ENCODE measurements at regions not wholly inside any gene's neighbourhood (a gene's known extent, or its start where the extent isn't known, plus 50 kb on each side); places are given as distances from the start of the nearest gene placed in this dataset.

- TF ChIP-seq, protein P1, sequence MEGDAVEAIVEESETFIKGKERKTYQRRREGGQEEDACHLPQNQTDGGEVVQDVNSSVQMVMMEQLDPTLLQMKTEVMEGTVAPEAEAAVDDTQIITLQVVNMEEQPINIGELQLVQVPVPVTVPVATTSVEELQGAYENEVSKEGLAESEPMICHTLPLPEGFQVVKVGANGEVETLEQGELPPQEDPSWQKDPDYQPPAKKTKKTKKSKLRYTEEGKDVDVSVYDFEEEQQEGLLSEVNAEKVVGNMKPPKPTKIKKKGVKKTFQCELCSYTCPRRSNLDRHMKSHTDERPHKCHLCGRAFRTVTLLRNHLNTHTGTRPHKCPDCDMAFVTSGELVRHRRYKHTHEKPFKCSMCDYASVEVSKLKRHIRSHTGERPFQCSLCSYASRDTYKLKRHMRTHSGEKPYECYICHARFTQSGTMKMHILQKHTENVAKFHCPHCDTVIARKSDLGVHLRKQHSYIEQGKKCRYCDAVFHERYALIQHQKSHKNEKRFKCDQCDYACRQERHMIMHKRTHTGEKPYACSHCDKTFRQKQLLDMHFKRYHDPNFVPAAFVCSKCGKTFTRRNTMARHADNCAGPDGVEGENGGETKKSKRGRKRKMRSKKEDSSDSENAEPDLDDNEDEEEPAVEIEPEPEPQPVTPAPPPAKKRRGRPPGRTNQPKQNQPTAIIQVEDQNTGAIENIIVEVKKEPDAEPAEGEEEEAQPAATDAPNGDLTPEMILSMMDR (IDR thresholded peaks at IDR 0.05; ENCODE audit: poor library complexity, severe bottlenecking): no peak
- TF ChIP-seq EZH2 (IDR thresholded peaks at IDR 0.05; ENCODE audit: borderline replicate concordance, insufficient read depth, low read length, poor library complexity, severe bottlenecking) (no peak), SMC3 (conservative IDR thresholded peaks at IDR 0.05; ENCODE audit: poor library complexity) (no peak), POLR2AphosphoS5 (IDR thresholded peaks at IDR 0.05) (no peak), MXI1 (conservative IDR thresholded peaks at IDR 0.05; ENCODE audit: poor library complexity, severe bottlenecking) (no peak), EP300 (conservative IDR thresholded peaks at IDR 0.05; ENCODE audit: poor library complexity, severe bottlenecking) (no peak), TAF1 (IDR thresholded peaks at IDR 0.05; ENCODE audit: low read depth) (no peak)
Measured at GRCh38 chr6:167643223-167643622, 183.5 kb upstream of the AFDN start.
